WTC11 (cell line): ENCODE measurements at regions not wholly inside any gene's neighbourhood (a gene's known extent, or its start where the extent isn't known, plus 50 kb on each side); places are given as distances from the start of the nearest gene placed in this dataset.

ENCODE experiments used
- ATAC-seq: fragments of 200-7000 bp; cut with Tn5 transposase; 2 replicates; pipeline ENCODE4 v1.10.0; 2021; ENCODE audit warnings: mild to moderate bottlenecking, moderate library complexity
- CTCF ChIA-PET: fragments of 300-600 bp; sonication (Branson Sonifier 250); formaldehyde crosslinking; loops from one replicate; lab custom pipeline; 2021; ENCODE audit warnings: antibody characterized with exemption; lab: Charles Lee
- POLR2A ChIA-PET: fragments of 350-600 bp; sonication (Branson Sonifier 250); formaldehyde crosslinking; loops from one replicate; lab custom pipeline; 2021; ENCODE audit warnings: antibody characterized with exemption; lab: Charles Lee
- DNase-seq: peaks from one replicate; pipeline ENCODE4 v3.0.0; 2021; ENCODE audit warnings: low spot score
- H3K27ac Mint-ChIP-seq: 2 replicates; pipeline ENCODE4 v1.8.0; 2021; ENCODE audit warnings: mixed read lengths
- H3K27me3 Mint-ChIP-seq: 2 replicates; pipeline ENCODE4 v1.8.0; 2021; ENCODE audit warnings: low read depth, mild to moderate bottlenecking, moderate library complexity, mixed read lengths
- H3K36me3 Mint-ChIP-seq: 2 replicates; pipeline ENCODE4 v1.8.0; 2021; ENCODE audit warnings: mixed read lengths
- H3K4me1 Mint-ChIP-seq: 2 replicates; pipeline ENCODE4 v1.8.0; 2022; ENCODE audit warnings: mixed read lengths
- H3K4me3 Mint-ChIP-seq: 2 replicates; pipeline ENCODE4 v1.8.0; 2021; ENCODE audit warnings: mild to moderate bottlenecking, moderate library complexity, mixed read lengths
- H3K9me3 Mint-ChIP-seq: 2 replicates; pipeline ENCODE4 v1.8.0; 2021; ENCODE audit warnings: mixed read lengths
- CREB1 ChIP-seq: sonication (generic); formaldehyde crosslinking; IDR thresholded peaks from 2 replicates; pipeline ENCODE4 v1.8.0; 2023; ENCODE audit warnings: mild to moderate bottlenecking, missing genetic modification reagents
- GRHL2 ChIP-seq: fragments of 250-450 bp; sonication (Bioruptor Pico); IDR thresholded peaks from 2 replicates; pipeline ENCODE4 v1.8.0; 2022; ENCODE audit warnings: mild to moderate bottlenecking, moderate library complexity; ENCODE audit not compliant: insufficient replicate concordance, severe bottlenecking
- MYBL2 ChIP-seq: sonication (generic); formaldehyde crosslinking; IDR thresholded peaks from 2 replicates; pipeline ENCODE4 v1.8.1; 2023; ENCODE audit warnings: mild to moderate bottlenecking, moderate library complexity, missing genetic modification reagents
- NR3C1 ChIP-seq: sonication (generic); formaldehyde crosslinking; conservative IDR thresholded peaks from 2 replicates; pipeline ENCODE4 v1.8.1; 2023; ENCODE audit warnings: low read depth, mild to moderate bottlenecking, missing genetic modification reagents
- OVOL2 ChIP-seq: fragments of 250-450 bp; sonication (Bioruptor Pico); IDR thresholded peaks from 2 replicates; pipeline ENCODE4 v1.9.0; 2021; ENCODE audit warnings: mild to moderate bottlenecking, borderline replicate concordance
- RORB ChIP-seq: fragments of 250-450 bp; sonication (Bioruptor Pico); IDR thresholded peaks from 2 replicates; pipeline ENCODE4 v1.9.0; 2021; ENCODE audit warnings: mild to moderate bottlenecking
- SOX15 ChIP-seq: fragments of 250-450 bp; sonication (Bioruptor Pico); IDR thresholded peaks from 2 replicates; pipeline ENCODE4 v1.9.0; 2021; ENCODE audit warnings: mild to moderate bottlenecking
- TCF7 ChIP-seq: sonication (generic); formaldehyde crosslinking; IDR thresholded peaks from 2 replicates; pipeline ENCODE4 v1.8.0; 2022; ENCODE audit warnings: mild to moderate bottlenecking, low read depth, missing genetic modification reagents, moderate library complexity
- ZNF219 ChIP-seq: sonication (generic); formaldehyde crosslinking; IDR thresholded peaks from 2 replicates; pipeline ENCODE4 v1.8.0; 2023; ENCODE audit warnings: missing genetic modification reagents, mild to moderate bottlenecking, borderline replicate concordance
- TF ChIP-seq, protein P1 (sequence below): fragments of 250-450 bp; sonication (Bioruptor Pico); IDR thresholded peaks from 2 replicates; pipeline ENCODE4 v1.8.0; 2021; ENCODE audit warnings: mild to moderate bottlenecking
- TF ChIP-seq, protein P2 (sequence below): fragments of 250-450 bp; sonication (Bioruptor Pico); IDR thresholded peaks from 2 replicates; pipeline ENCODE4 v1.9.0; 2021; ENCODE audit warnings: mild to moderate bottlenecking, borderline replicate concordance
- TF ChIP-seq, protein P3 (sequence below): sonication (generic); formaldehyde crosslinking; IDR thresholded peaks from 2 replicates; pipeline ENCODE4 v1.8.1; 2023; ENCODE audit warnings: mild to moderate bottlenecking, missing genetic modification reagents, moderate library complexity
- TF ChIP-seq, protein P4 (sequence below): sonication (generic); formaldehyde crosslinking; conservative IDR thresholded peaks from 2 replicates; pipeline ENCODE4 v1.8.1; 2022; ENCODE audit warnings: mild to moderate bottlenecking, missing genetic modification reagents
- TF ChIP-seq, protein P5 (sequence below): fragments of 200-600 bp; IDR thresholded peaks from 2 replicates; pipeline ENCODE4 v1.8.0; 2022; ENCODE audit warnings: antibody characterized with exemption
- TF ChIP-seq, protein P6 (sequence below): fragments of 250-450 bp; sonication (Bioruptor Pico); IDR thresholded peaks from 2 replicates; pipeline ENCODE4 v1.9.0; 2021; ENCODE audit warnings: mild to moderate bottlenecking
- TF ChIP-seq, protein P7 (sequence below): sonication (generic); formaldehyde crosslinking; IDR thresholded peaks from 2 replicates; pipeline ENCODE4 v1.8.0; 2022; ENCODE audit warnings: mild to moderate bottlenecking, missing genetic modification reagents
- TF ChIP-seq, protein P8 (sequence below): sonication (generic); formaldehyde crosslinking; IDR thresholded peaks from 2 replicates; pipeline ENCODE4 v1.8.0; 2023; ENCODE audit warnings: mild to moderate bottlenecking, missing genetic modification reagents

DNA sequence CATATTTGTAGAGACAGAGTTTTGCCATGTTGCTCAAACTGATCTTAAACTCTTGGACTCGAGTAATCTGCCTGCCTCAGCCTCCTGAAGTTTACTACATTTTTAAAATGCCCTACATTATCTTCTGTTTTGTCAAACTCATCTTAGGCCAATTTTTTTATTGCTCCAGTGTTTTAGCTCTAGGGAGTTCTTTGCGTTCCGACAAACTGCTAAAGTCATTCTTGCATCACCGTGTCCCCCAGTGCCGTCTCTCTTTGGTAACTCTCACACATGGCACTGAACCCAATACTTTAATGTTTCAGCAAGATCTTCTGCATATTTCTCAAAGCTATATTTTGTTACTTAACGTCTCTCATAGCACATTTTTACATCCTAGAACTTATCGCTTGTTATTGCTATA is 440.9 kb upstream of the NRXN1 start:
- ChIA-PET CTCF (no interaction called here), POLR2A (no interaction called here)
- Mint-ChIP-seq H3K27me3 (no peaks in the 10 kb centered on the region), H3K9me3 (no peaks in the 10 kb centered on the region), H3K27ac (no peak overlapping the region), H3K4me3 (no peak overlapping the region), H3K4me1 (no peaks in the 10 kb centered on the region), H3K36me3 (no peaks in the 10 kb centered on the region)
- TF ChIP-seq CREB1 (CRISPR knock-in tag) = no peak
- no peak for TF ChIP-seq RORB (CRISPR knock-in tag)
- TF ChIP-seq, protein P1, sequence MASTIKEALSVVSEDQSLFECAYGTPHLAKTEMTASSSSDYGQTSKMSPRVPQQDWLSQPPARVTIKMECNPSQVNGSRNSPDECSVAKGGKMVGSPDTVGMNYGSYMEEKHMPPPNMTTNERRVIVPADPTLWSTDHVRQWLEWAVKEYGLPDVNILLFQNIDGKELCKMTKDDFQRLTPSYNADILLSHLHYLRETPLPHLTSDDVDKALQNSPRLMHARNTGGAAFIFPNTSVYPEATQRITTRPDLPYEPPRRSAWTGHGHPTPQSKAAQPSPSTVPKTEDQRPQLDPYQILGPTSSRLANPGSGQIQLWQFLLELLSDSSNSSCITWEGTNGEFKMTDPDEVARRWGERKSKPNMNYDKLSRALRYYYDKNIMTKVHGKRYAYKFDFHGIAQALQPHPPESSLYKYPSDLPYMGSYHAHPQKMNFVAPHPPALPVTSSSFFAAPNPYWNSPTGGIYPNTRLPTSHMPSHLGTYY (CRISPR knock-in tag) = no peak
- TF ChIP-seq, protein P2, sequence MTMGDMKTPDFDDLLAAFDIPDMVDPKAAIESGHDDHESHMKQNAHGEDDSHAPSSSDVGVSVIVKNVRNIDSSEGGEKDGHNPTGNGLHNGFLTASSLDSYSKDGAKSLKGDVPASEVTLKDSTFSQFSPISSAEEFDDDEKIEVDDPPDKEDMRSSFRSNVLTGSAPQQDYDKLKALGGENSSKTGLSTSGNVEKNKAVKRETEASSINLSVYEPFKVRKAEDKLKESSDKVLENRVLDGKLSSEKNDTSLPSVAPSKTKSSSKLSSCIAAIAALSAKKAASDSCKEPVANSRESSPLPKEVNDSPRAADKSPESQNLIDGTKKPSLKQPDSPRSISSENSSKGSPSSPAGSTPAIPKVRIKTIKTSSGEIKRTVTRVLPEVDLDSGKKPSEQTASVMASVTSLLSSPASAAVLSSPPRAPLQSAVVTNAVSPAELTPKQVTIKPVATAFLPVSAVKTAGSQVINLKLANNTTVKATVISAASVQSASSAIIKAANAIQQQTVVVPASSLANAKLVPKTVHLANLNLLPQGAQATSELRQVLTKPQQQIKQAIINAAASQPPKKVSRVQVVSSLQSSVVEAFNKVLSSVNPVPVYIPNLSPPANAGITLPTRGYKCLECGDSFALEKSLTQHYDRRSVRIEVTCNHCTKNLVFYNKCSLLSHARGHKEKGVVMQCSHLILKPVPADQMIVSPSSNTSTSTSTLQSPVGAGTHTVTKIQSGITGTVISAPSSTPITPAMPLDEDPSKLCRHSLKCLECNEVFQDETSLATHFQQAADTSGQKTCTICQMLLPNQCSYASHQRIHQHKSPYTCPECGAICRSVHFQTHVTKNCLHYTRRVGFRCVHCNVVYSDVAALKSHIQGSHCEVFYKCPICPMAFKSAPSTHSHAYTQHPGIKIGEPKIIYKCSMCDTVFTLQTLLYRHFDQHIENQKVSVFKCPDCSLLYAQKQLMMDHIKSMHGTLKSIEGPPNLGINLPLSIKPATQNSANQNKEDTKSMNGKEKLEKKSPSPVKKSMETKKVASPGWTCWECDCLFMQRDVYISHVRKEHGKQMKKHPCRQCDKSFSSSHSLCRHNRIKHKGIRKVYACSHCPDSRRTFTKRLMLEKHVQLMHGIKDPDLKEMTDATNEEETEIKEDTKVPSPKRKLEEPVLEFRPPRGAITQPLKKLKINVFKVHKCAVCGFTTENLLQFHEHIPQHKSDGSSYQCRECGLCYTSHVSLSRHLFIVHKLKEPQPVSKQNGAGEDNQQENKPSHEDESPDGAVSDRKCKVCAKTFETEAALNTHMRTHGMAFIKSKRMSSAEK = no peak
- no peak for TF ChIP-seq MYBL2 (CRISPR knock-in tag)
- no peak for TF ChIP-seq OVOL2 (CRISPR knock-in tag)
- TF ChIP-seq, protein P3, sequence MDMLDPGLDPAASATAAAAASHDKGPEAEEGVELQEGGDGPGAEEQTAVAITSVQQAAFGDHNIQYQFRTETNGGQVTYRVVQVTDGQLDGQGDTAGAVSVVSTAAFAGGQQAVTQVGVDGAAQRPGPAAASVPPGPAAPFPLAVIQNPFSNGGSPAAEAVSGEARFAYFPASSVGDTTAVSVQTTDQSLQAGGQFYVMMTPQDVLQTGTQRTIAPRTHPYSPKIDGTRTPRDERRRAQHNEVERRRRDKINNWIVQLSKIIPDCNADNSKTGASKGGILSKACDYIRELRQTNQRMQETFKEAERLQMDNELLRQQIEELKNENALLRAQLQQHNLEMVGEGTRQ (CRISPR knock-in tag) = no peak
- DNase-seq (no peak), ATAC-seq (no peak)

DNA sequence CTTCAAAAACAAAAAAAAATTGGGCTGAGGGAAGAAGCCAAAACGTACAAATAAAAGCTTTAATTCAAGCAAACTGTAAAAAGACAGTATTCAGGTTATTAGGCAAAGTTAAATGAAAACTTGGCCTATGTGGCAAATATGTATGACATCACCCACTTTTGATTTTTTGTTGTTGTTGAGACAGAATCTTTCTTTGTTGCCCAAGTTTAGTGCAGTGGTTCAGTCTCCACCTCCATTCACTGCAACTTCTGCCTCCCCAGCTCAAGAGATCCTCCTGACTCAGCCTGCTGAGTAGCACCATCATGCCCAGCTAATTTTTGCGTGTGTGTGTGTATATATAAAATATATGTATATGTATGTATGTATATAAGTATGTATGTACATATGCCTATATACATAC is 440.4 kb upstream of the NRXN1 start:
- DNase-seq (no peak), ATAC-seq (no peak)
- POLR2A ChIA-PET = no interaction called here
- H3K4me3 Mint-ChIP-seq = no peak overlapping the region
- CTCF ChIA-PET = no interaction called here
- H3K4me1 Mint-ChIP-seq = no peaks in the 10 kb centered on the region
- no peaks in the 10 kb centered on the region for H3K27me3 Mint-ChIP-seq
- TF ChIP-seq SOX15 (CRISPR knock-in tag) (no peak), NR3C1 (CRISPR knock-in tag) (no peak), OVOL2 (CRISPR knock-in tag) (no peak), ZNF219 (CRISPR knock-in tag) (no peak), TCF7 (CRISPR knock-in tag) (no peak), MYBL2 (CRISPR knock-in tag) (no peak)
- TF ChIP-seq, protein P4, sequence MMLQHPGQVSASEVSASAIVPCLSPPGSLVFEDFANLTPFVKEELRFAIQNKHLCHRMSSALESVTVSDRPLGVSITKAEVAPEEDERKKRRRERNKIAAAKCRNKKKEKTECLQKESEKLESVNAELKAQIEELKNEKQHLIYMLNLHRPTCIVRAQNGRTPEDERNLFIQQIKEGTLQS (CRISPR knock-in tag) = no peak
- TF ChIP-seq, protein P5, sequence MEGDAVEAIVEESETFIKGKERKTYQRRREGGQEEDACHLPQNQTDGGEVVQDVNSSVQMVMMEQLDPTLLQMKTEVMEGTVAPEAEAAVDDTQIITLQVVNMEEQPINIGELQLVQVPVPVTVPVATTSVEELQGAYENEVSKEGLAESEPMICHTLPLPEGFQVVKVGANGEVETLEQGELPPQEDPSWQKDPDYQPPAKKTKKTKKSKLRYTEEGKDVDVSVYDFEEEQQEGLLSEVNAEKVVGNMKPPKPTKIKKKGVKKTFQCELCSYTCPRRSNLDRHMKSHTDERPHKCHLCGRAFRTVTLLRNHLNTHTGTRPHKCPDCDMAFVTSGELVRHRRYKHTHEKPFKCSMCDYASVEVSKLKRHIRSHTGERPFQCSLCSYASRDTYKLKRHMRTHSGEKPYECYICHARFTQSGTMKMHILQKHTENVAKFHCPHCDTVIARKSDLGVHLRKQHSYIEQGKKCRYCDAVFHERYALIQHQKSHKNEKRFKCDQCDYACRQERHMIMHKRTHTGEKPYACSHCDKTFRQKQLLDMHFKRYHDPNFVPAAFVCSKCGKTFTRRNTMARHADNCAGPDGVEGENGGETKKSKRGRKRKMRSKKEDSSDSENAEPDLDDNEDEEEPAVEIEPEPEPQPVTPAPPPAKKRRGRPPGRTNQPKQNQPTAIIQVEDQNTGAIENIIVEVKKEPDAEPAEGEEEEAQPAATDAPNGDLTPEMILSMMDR = no peak
- no peak overlapping the region for H3K27ac Mint-ChIP-seq
- H3K36me3 Mint-ChIP-seq = no peaks in the 10 kb centered on the region
- no peaks in the 10 kb centered on the region for H3K9me3 Mint-ChIP-seq

DNA sequence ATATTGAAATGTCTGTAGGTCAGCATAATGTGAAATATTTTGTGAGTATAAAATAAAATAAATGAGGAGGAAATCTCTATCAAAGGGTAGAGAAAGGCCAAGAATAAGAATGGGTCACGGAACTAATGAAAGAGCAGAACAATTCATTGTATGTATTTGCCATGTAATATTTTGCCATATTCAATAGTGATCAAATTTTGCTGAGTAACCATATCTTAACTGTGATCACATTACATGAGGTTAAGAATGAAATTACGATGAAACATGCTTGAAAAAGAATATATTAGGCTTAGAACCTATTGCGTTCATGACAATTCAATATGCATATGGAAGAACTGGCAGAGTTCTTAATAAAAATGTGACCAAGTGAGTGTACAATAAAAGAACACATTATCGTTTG is 437.2 kb upstream of the NRXN1 start:
- H3K4me3 Mint-ChIP-seq = no peak overlapping the region
- ChIA-PET CTCF (no interaction called here), POLR2A (no interaction called here)
- no peaks in the 10 kb centered on the region for H3K9me3 Mint-ChIP-seq
- no peaks in the 10 kb centered on the region for H3K27me3 Mint-ChIP-seq
- H3K4me1 Mint-ChIP-seq = no peaks in the 10 kb centered on the region
- no peaks in the 10 kb centered on the region for H3K36me3 Mint-ChIP-seq
- DNase-seq (no peak), ATAC-seq (no peak)
- H3K27ac Mint-ChIP-seq = no peak overlapping the region
- TF ChIP-seq, protein P6, sequence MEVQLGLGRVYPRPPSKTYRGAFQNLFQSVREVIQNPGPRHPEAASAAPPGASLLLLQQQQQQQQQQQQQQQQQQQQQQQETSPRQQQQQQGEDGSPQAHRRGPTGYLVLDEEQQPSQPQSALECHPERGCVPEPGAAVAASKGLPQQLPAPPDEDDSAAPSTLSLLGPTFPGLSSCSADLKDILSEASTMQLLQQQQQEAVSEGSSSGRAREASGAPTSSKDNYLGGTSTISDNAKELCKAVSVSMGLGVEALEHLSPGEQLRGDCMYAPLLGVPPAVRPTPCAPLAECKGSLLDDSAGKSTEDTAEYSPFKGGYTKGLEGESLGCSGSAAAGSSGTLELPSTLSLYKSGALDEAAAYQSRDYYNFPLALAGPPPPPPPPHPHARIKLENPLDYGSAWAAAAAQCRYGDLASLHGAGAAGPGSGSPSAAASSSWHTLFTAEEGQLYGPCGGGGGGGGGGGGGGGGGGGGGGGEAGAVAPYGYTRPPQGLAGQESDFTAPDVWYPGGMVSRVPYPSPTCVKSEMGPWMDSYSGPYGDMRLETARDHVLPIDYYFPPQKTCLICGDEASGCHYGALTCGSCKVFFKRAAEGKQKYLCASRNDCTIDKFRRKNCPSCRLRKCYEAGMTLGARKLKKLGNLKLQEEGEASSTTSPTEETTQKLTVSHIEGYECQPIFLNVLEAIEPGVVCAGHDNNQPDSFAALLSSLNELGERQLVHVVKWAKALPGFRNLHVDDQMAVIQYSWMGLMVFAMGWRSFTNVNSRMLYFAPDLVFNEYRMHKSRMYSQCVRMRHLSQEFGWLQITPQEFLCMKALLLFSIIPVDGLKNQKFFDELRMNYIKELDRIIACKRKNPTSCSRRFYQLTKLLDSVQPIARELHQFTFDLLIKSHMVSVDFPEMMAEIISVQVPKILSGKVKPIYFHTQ = no peak
- TF ChIP-seq, protein P7, sequence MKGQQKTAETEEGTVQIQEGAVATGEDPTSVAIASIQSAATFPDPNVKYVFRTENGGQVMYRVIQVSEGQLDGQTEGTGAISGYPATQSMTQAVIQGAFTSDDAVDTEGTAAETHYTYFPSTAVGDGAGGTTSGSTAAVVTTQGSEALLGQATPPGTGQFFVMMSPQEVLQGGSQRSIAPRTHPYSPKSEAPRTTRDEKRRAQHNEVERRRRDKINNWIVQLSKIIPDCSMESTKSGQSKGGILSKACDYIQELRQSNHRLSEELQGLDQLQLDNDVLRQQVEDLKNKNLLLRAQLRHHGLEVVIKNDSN (CRISPR knock-in tag) = no peak
- TF ChIP-seq, protein P8, sequence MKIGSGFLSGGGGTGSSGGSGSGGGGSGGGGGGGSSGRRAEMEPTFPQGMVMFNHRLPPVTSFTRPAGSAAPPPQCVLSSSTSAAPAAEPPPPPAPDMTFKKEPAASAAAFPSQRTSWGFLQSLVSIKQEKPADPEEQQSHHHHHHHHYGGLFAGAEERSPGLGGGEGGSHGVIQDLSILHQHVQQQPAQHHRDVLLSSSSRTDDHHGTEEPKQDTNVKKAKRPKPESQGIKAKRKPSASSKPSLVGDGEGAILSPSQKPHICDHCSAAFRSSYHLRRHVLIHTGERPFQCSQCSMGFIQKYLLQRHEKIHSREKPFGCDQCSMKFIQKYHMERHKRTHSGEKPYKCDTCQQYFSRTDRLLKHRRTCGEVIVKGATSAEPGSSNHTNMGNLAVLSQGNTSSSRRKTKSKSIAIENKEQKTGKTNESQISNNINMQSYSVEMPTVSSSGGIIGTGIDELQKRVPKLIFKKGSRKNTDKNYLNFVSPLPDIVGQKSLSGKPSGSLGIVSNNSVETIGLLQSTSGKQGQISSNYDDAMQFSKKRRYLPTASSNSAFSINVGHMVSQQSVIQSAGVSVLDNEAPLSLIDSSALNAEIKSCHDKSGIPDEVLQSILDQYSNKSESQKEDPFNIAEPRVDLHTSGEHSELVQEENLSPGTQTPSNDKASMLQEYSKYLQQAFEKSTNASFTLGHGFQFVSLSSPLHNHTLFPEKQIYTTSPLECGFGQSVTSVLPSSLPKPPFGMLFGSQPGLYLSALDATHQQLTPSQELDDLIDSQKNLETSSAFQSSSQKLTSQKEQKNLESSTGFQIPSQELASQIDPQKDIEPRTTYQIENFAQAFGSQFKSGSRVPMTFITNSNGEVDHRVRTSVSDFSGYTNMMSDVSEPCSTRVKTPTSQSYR (CRISPR knock-in tag) = no peak
- no peak for TF ChIP-seq GRHL2
